Fibroblast of mammary gland (primary cell): ENCODE measurements at regions not wholly inside any gene's neighbourhood (a gene's known extent, or its start where the extent isn't known, plus 50 kb on each side); places are given as distances from the start of the nearest gene placed in this dataset.

Source experiments
- DNase-seq: peaks from one replicate; pipeline ENCODE4 v3.0.0-alpha.2; 2010; ENCODE audit warnings: low read depth
- H3K4me3 ChIP-seq: 2 replicates; pipeline ENCODE4 v1.5.1; 2011; ENCODE audit warnings: low read depth, mild to moderate bottlenecking, low read length, moderate library complexity; ENCODE audit not compliant: control insufficient read depth
- TF ChIP-seq, protein P1 (sequence below): conservative IDR thresholded peaks from 2 replicates; pipeline ENCODE4 v1.5.1; 2011; ENCODE audit warnings: low read depth, low read length, inconsistent platforms; ENCODE audit not compliant: control insufficient read depth, insufficient read depth

DNA sequence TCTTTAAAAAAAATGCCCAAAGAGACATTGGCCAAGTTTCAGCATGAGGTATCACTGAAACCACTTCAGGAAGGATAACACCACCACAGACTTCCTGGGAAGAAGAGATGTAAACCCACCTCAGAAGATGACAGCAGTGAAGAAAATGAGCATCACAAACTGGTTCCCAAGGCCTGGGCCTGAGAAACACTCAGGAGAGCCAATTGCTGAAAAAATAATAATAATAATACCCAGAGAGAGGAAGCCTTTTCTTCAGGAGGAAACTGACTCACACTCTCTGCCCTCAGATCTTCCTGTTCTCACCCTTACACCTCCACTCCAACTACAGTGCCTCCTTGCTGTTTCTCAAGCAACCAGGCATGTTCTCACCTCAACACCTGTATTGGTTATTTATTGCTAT lies 68.1 kb upstream of the MAFB start:
- no peak overlapping the region for H3K4me3 ChIP-seq
- TF ChIP-seq, protein P1, sequence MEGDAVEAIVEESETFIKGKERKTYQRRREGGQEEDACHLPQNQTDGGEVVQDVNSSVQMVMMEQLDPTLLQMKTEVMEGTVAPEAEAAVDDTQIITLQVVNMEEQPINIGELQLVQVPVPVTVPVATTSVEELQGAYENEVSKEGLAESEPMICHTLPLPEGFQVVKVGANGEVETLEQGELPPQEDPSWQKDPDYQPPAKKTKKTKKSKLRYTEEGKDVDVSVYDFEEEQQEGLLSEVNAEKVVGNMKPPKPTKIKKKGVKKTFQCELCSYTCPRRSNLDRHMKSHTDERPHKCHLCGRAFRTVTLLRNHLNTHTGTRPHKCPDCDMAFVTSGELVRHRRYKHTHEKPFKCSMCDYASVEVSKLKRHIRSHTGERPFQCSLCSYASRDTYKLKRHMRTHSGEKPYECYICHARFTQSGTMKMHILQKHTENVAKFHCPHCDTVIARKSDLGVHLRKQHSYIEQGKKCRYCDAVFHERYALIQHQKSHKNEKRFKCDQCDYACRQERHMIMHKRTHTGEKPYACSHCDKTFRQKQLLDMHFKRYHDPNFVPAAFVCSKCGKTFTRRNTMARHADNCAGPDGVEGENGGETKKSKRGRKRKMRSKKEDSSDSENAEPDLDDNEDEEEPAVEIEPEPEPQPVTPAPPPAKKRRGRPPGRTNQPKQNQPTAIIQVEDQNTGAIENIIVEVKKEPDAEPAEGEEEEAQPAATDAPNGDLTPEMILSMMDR: no peak
- DNase-seq: no peak

DNA sequence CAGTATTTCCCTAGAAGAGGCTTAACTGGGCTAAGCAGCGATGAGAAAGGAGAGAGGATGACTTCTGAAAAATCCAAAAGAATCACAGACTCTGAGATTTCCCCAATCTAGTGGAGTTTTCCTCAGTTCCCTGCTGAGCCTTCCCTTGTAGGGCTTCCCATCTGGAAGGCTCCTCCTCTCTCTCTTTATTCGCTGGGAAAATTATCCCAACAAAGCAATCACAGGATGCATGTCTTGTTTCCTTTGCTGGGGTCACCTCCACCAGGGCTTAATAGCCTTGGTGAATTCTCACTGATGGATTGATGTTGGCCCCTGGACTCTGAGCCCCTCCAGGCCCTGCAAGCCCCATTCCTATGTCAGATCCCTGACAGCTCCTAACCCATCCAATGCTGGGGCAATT lies 69.8 kb upstream of the MAFB start:
- H3K4me3 ChIP-seq: no peak overlapping the region
- TF ChIP-seq, protein P1: no peak
- no peak for DNase-seq

DNA sequence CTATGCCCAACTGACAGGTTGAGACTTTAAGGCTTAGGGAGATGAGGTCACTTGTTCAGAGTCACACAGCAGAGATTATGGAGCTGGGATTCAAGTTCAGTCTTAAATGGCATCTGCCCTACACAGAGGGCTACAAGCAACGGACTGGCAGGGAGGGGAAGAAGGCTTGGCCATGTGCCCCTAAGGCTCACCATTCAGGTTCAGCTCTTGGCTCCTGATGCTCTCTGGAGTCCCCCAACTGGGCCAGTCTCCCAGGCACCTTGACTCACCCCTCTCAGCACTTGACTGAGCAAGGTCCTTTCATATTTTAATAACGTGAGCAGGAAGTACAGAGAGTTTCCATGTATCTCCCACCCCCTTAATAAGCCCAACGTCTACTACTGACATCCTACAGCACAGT lies 71.4 kb upstream of the MAFB start:
- no peak for DNase-seq
- H3K4me3 ChIP-seq: no peak overlapping the region
- TF ChIP-seq, protein P1: no peak

DNA sequence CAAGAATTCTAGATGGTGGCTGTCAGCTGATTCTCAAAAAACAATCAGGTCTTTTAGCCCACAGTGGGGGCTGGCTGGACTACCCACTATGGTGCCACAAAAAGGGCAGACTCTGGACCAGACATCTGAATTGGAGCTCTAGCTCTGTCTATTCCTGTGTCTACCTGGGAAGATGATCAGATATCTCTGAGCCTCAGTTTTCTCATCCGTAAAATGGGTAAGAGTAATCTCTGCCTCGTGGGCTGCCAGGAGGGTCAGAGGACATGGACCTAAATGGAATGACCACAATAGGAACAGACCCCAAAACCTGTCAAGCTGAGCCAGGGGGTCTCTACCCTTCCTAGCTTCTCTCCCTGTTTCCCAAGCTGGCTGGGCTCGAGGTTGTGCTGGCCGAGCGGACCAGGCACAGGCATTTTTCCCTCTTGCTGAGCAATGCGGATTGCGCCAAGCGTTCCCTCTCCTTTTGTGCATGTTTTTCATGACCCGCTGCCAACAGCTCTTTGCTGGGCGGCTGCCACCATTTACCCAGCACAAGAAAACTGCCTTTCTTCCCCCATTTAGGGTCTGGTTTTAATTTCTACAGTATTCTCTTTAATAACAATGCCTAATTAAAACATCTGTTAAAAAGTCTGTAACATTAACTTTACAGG lies 74.7 kb upstream of the MAFB start:
- TF ChIP-seq, protein P1: no peak
- H3K4me3 ChIP-seq: no peak overlapping the region
- DNase-seq: no peak

DNA sequence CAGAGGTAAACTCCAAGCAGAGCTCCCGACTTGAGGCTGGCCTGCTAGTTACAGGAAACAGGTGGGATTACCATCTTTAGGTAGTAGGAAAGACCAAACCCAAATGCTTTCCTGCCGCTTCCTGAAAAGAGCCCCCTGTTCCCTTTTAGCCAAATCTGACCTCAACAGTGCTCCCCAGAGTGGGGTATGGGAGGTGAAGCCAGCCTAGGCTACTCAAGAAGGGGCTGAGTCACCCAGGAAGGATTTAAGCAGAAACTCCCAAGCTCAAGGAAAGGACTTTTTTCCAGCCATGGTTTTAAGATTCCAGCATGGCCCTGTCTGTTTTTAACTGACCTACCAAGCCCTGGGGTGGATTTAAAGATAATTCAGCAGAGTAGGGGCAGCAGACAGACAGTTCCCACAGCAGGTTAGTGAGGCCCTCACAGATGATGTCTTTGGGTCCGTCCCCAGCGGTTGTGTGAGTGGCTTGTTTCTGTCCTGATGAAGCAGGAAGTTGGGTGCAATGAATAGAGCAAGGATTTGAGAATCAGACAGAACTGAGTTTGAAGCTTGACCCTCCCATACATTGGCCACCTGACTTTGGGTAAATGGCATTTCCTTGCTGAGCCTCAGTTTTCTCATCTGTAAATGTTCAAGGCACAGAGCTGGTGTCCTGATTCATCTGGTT lies 76.9 kb upstream of the MAFB start:
- DNase-seq: no peak
- H3K4me3 ChIP-seq: no peak overlapping the region

DNA sequence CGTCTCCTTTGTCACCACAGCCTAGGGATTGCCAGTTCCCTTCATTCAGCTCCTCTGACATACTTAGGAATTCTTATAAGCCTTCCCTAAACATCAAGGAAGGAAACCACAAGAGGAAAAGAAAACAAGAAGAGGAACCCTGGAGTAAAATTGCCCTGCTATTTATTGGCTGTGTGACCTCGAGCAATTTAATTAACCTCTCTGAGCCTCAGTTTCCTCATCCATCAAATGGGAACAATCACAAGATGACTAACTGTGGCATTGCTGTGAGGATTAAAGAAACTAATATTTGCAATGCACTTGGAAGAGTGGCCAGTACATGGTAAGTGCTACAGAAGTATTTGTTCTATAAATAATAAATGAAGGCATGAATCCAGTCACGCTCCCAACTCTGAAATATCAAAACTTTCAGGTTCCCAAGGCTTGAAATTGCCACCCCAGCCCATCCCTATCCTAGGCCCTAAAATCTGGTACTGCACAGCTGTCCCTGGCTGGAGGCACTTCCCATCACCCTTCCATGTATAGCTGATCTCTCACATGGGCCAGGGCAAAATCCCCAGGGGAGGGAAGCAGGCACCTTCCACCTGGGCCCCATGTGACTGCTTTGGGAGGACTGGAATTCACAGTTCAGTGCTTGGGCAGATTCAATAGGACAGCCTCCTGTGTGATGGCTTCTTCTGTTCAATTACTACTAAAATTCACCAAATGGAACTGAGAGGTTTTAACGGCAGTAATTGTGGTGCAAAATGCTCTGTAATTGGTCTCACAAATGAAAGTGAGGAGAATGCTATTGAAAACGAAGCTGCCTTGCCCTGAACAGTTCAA lies 78.0 kb upstream of the MAFB start:
- no peak overlapping the region for H3K4me3 ChIP-seq
- DNase-seq: no peak
- TF ChIP-seq, protein P1: no peak

More for the DNA sequence above, 76.9 kb upstream of the MAFB start:
- TF ChIP-seq, protein P1: no peak
